A673 (cell line): ENCODE measurements at regions not wholly inside any gene's neighbourhood (a gene's known extent, or its start where the extent isn't known, plus 50 kb on each side); places are given as distances from the start of the nearest gene placed in this dataset.
"Not testable (repeated sequence)": the region's sequence is repeated elsewhere in the genome, so short reads cannot be mapped to it uniquely, and the experiment has no call there.

ENCODE experiments used
- BruUV-seq: library from RNA; stranded (reverse); fragments of 400-500 nt; replicated peaks from 2 replicates; lab custom pipeline; 2021; lab: Mats Ljungman, UMichigan
- CTCF ChIA-PET: fragments of 300-600 bp; sonication (Branson Sonifier 250); formaldehyde crosslinking; loops from one replicate; lab custom pipeline; 2022; ENCODE audit warnings: antibody characterized with exemption; lab: Charles Lee
- POLR2A ChIA-PET: fragments of 300-600 bp; sonication (Branson Sonifier 250); formaldehyde crosslinking; loops from one replicate; lab custom pipeline; 2022; ENCODE audit warnings: antibody characterized with exemption; ENCODE audit not compliant: low non-redundant PET; lab: Charles Lee
- DNase-seq: peaks from one replicate; pipeline ENCODE4 v3.0.0-alpha.2; 2015; ENCODE audit warnings: low spot score
- H3K27ac ChIP-seq: fragments of 200-600 bp; sonication (generic); 2 replicates; pipeline ENCODE4 v1.5.1; 2016; ENCODE audit warnings: mixed run types, low read depth, mild to moderate bottlenecking, mixed read lengths, antibody characterized with exemption, low read length; ENCODE audit not compliant: poor library complexity, severe bottlenecking
- H3K27me3 ChIP-seq: fragments of 200-600 bp; sonication (generic); replicated peaks from 2 replicates; pipeline ENCODE4 v1.6.1; 2017; ENCODE audit warnings: mixed run types, low read depth, mild to moderate bottlenecking, mixed read lengths, antibody characterized with exemption, low read length; ENCODE audit not compliant: insufficient read depth, poor library complexity
- H3K36me3 ChIP-seq: fragments of 200-600 bp; sonication (generic); 2 replicates; pipeline ENCODE4 v1.6.1; 2016; ENCODE audit warnings: mixed run types, mild to moderate bottlenecking, mixed read lengths, antibody characterized with exemption, low read length; ENCODE audit not compliant: insufficient read depth, poor library complexity, severe bottlenecking
- H3K4me1 ChIP-seq: fragments of 200-600 bp; sonication (generic); 2 replicates; pipeline ENCODE4 v1.6.1; 2017; ENCODE audit warnings: mixed run types, mild to moderate bottlenecking, mixed read lengths, antibody characterized with exemption, low read length; ENCODE audit not compliant: insufficient read depth, poor library complexity, severe bottlenecking
- H3K4me3 ChIP-seq: fragments of 200-600 bp; sonication (generic); 2 replicates; pipeline ENCODE4 v1.5.1; 2016; ENCODE audit warnings: low read depth, mixed run types, mild to moderate bottlenecking, mixed read lengths, low read length; ENCODE audit not compliant: poor library complexity, severe bottlenecking
- H3K9me3 ChIP-seq: fragments of 200-600 bp; sonication (generic); 2 replicates; pipeline ENCODE4 v1.6.1; 2016; ENCODE audit warnings: mixed run types, low read depth, mild to moderate bottlenecking, mixed read lengths, antibody characterized with exemption, low read length; ENCODE audit not compliant: poor library complexity, severe bottlenecking
- CTCF ChIP-seq: fragments of 300-800, 200-600 bp; sonication (generic); conservative IDR thresholded peaks from 2 replicates; pipeline ENCODE4 v1.5.1; 2017; ENCODE audit warnings: low read depth, mild to moderate bottlenecking, antibody characterized with exemption, low read length, moderate library complexity, mixed read lengths
- EZH2 ChIP-seq: fragments of 200-600 bp; sonication (generic); IDR thresholded peaks from 2 replicates; pipeline ENCODE4 v1.6.1; 2017; ENCODE audit warnings: borderline replicate concordance, low read depth, mild to moderate bottlenecking, mixed read lengths, antibody characterized with exemption, low read length; ENCODE audit not compliant: poor library complexity, severe bottlenecking
- intact Hi-C: fragments of 100-400 bp; cut with micrococcal nuclease; formaldehyde crosslinking; loops from one replicate; pipeline ENCODE4 v1.10.0; 2022; ENCODE audit not compliant: unreplicated experiment

- no peaks in the 10 kb centered on the region for H3K4me1 ChIP-seq
- H3K4me3 ChIP-seq, result no peak overlapping the region
- CTCF ChIA-PET, result no interaction called here
- no TSS peak for BruUV-seq
- no peak overlapping the region for H3K27ac ChIP-seq
- no peaks in the 10 kb centered on the region for H3K36me3 ChIP-seq
- POLR2A ChIA-PET, result no interaction called here
- intact Hi-C loops, result no loop called here
- peak; percentile 26 for DNase-seq
- no peaks in the 10 kb centered on the region for H3K27me3 ChIP-seq
- TF ChIP-seq EZH2 (no peak), CTCF (no peak)
- no peaks in the 10 kb centered on the region for H3K9me3 ChIP-seq
Measured at GRCh38 chr15:75775296-75776064, 62.8 kb upstream of the CSPG4 start.

GRCh38 chr15:75773974-75774373, 61.3 kb upstream of the CSPG4 start:
- DNase-seq, H3K4me1 ChIP-seq, CTCF ChIA-PET, H3K36me3 ChIP-seq, BruUV-seq, H3K27me3 ChIP-seq, H3K4me3 ChIP-seq, intact Hi-C loops, H3K9me3 ChIP-seq, POLR2A ChIA-PET, H3K27ac ChIP-seq: not testable (repeated sequence)

GRCh38 chr15:75771054-75771453, 58.4 kb upstream of the CSPG4 start:
- BruUV-seq, H3K4me1 ChIP-seq, CTCF ChIA-PET, H3K4me3 ChIP-seq, intact Hi-C loops, DNase-seq, H3K36me3 ChIP-seq, POLR2A ChIA-PET, H3K9me3 ChIP-seq, H3K27ac ChIP-seq, H3K27me3 ChIP-seq: not testable (repeated sequence)

GRCh38 chr15:75770131-75770530, 57.5 kb upstream of the CSPG4 start:
- CTCF ChIA-PET, result no interaction called here
- no peaks in the 10 kb centered on the region for H3K9me3 ChIP-seq
- DNase-seq, result no peak
- POLR2A ChIA-PET, result no interaction called here
- TF ChIP-seq EZH2, result no peak
- TF ChIP-seq CTCF, result no peak
- no peaks in the 10 kb centered on the region for H3K4me1 ChIP-seq
- H3K4me3 ChIP-seq, result no peak overlapping the region
- H3K27me3 ChIP-seq, result no peaks in the 10 kb centered on the region
- BruUV-seq, result no TSS peak
- no peak overlapping the region for H3K27ac ChIP-seq
- no peaks in the 10 kb centered on the region for H3K36me3 ChIP-seq
- intact Hi-C loops, result no loop called here

- H3K36me3 ChIP-seq, H3K4me3 ChIP-seq, H3K9me3 ChIP-seq, intact Hi-C loops, BruUV-seq, H3K4me1 ChIP-seq, H3K27me3 ChIP-seq, CTCF ChIA-PET, H3K27ac ChIP-seq, POLR2A ChIA-PET, DNase-seq: not testable (repeated sequence)
Measured at GRCh38 chr15:75768526-75768925, 55.9 kb upstream of the CSPG4 start.

- H3K9me3 ChIP-seq, H3K4me3 ChIP-seq, H3K4me1 ChIP-seq, BruUV-seq, CTCF ChIA-PET, H3K36me3 ChIP-seq, POLR2A ChIA-PET, DNase-seq, H3K27ac ChIP-seq, intact Hi-C loops, H3K27me3 ChIP-seq: not testable (repeated sequence)
Measured at GRCh38 chr15:75765551-75766305, 53.1 kb upstream of the CSPG4 start.
